ENCODE measurements at regions not wholly inside any gene's neighbourhood (a gene's known extent, or its start where the extent isn't known, plus 50 kb on each side); places are given as distances from the start of the nearest gene placed in this dataset.

DNA sequence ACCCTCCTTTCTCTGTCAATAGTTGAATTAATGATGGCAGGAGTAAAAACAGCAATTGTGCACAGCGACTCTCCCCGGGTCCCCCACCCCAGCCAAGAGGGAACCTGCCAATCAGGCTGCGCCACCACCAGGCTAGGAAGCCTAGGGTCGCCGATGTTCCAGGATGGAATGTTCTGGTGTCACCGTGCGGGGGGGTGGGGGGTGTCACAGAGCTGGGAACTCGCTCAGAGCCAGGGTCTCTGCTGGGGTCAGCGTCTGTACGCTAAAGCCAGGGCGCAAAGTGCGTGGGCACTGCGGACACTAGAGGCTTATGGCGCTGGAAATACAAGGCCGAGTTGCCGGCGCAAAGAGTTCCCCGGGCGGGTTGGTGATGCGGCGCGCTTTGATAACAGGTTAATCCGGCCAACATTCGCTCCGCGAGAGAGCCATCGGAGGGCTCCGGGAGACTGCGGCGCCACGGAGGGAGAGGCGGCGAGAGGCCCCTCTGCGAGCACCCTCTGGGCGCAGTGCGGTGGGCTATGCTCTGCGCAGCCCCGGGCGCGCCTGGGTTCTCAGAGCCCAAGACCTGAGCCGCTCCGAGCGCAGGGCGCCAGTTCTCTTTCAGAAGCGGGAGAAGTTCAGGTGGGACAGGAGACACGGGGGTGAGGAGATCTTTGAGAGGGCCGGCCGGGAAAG, 192.3 kb downstream of the EMX2 start:
- no peak for DNase-seq (ENCODE audit: low read depth, low spot score)
- H3K4me3 ChIP-seq (ENCODE audit: low read length): no peak overlapping the region

DNA sequence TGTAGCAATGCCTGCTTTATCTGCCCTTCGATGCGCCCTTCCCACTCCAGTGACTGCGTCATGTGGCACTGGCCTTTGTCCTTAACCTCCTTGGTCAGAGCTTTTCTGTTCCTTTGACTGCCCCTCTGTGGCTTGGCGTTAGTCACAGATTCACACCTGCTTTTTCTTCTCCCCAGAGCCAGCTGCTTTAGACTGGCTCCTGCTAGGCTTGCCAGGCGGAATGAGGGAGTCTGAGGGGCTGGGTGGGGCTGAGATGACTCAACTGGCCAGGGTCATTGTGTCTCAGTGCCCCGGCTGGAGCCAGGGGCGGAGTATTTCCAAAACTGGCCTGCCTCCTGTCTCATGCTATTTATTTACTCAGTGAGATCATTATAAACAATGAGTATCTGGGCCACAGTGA, 194.1 kb downstream of the EMX2 start:
- DNase-seq (ENCODE audit: low read depth, low spot score): no peak
- no peak overlapping the region for H3K4me3 ChIP-seq (ENCODE audit: low read length)

DNA sequence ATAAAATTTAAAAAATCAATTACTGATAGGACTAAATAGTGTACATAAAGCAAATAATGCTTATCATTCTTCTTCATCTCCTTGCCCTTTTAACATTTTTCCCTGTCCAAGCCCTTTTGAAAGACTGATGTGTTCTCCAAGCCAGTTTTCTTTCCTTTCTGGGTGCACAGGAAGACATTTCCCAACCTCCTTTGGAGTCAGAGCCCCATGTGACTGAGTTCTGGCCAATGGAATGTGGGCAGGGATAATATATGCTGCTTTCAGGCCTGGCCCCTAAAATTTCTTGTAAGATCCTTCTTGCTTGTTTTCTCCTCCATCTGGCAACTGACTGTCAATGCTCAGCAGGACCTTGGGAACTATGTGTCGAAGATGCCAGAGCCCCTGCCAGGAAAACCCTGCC, 197.5 kb downstream of the EMX2 start:
- H3K4me3 ChIP-seq (ENCODE audit: low read length): no peak overlapping the region
- no peak for DNase-seq (ENCODE audit: low read depth, low spot score)

DNA sequence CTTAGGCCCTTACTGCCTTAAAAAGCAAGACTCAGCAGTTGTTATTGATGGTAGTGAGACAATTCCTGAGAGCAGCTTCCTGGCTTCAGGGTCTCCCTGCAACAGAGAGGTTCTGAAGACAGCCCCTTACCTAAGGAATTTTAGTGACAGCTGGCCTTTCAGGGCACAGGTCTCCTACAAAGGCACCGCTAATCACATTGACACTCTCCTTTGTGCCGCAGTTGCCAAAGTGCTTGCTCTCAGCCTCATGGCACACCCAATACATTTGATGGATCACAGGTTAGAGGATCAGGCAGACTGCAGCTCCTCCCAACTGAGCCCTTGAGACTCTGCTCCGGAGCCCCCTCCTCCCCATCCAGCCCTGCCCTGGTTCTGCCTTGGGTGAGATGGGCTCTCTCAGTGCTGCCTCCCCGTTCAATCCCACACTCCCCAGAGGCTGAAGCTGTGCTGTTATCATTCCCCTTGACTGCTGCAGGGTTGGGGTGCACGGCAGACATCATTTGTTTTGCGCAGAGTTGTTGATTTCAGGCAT, 198.2 kb downstream of the EMX2 start:
- no peak overlapping the region for H3K4me3 ChIP-seq (ENCODE audit: low read length)
- no peak for DNase-seq (ENCODE audit: low read depth, low spot score)

DNA sequence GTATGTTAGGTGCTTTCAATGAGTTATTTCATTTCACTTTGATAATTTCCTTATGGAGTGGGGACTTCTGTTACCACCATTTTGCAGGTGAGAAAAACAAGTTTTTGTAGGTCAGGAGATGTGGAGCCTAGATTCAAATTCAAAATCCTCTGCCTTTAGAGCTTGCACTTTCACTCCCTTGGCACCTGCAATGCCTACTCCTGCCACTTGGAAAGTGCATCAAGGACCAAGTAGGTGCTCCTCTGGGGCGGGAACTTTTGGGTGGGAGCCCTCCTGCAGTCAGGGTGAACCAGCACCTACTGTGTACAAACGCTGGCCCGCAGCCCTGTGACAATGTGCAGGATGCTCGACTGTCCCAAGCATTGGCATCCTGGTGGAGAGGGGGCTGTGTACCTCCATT, 199.0 kb downstream of the EMX2 start:
- no peak for DNase-seq (ENCODE audit: low read depth, low spot score)
- no peak overlapping the region for H3K4me3 ChIP-seq (ENCODE audit: low read length)

DNA sequence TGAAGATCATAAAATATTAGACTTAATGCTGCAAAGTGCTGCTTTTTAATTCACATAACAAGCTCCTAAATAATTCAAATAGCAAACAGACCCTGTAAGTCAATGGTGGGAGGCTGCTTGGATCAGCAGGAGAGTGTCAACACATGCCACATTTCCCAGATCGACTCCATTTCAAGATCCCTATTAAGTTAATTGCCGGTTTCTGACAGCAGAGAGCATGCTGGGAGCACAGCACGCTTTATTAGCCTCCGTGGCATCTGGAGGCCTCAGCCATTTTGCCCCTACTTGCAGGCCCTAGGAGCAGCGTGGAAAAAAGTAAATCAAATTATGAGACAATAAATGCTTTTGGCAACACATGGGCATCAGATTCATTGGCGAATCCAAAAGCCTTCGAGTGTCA, 201.0 kb downstream of the EMX2 start:
- no peak for DNase-seq (ENCODE audit: low read depth, low spot score)
- no peak overlapping the region for H3K4me3 ChIP-seq (ENCODE audit: low read length)

DNA sequence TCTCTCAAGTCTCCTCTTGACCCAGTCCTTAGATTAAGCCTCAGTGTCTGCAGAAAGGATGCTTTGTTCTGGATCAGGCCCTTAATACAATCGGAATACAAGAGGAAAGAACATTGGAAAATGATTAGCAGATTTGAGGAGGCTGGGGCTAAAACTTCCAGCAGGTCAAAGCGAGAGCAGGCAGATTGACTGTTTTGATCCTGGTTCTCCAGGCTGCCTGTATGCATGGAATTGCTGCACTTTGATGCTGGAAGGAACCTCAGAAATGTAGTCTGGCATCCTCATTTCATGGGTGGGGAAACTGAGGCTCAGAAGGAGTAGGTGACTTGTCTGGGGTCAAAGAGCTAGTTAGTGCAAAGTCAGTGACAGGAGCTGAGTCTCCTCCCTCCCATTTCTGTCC, 202.8 kb downstream of the EMX2 start:
- DNase-seq (ENCODE audit: low read depth, low spot score): no peak
- H3K4me3 ChIP-seq (ENCODE audit: low read length): no peak overlapping the region

DNA sequence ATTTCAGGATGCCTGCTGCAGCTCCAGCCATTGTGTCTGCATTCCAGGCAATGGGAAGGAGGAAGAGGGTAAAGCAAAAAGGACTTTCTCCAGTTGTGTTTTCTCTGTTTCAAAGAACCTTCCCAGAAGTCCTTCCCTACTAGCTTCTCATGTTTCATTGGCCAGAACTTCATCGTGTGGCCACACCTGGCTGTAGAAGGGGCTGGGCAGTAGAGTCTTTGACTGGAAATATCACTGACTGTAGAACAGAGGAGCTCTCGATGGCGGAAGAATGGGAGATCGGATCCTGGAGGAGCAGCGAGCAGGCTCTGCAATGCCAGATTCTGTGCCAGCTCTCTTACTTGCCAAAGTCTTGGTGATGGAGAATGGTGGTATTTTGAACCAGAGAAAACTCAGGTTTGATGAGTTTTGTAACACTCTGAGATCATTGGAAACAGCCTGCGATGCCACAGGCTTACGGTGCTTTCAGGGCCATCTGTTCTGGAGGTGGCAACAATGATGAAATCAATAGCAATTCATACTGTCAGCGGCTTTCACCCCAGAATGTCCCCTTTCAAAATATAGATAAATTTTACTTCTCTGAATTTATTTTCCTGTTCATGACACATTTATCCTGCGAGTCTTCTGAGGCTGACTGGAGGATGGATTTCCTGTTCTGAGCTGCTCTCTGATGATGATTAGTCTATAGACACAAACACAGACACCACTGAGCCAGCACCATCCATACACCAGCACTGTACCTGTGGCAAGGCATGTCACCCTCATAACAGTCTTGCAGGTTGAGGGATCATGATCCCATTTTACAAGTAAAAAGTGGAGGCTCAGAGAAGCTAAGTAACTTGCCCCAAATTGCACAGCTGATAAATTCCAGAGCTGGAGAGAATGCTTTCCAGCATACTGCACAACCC, 204.2 kb downstream of the EMX2 start:
- no peak for DNase-seq (ENCODE audit: low read depth, low spot score)
- H3K4me3 ChIP-seq (ENCODE audit: low read length): no peak overlapping the region

DNA sequence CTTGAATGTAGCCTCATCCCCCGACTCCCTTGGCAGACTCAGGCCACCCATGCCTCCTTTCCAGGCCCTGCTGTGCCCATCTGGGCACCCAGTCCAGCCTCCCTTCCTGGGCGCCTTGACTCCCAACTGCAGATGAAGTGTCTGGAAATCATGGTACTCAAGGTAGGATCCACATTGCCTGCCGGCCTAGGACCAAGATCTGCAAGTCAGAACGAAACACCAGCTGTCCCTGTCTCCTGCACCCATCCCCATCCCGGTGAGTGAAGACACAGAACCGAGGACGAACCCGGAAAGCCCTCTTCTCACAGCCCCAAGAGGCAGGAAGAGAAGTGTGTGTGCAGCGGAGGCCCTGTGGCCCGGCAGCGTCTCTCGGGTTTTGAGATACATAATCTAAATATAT, 205.1 kb downstream of the EMX2 start:
- H3K4me3 ChIP-seq (ENCODE audit: low read length): no peak overlapping the region
- no peak for DNase-seq (ENCODE audit: low read depth, low spot score)

DNA sequence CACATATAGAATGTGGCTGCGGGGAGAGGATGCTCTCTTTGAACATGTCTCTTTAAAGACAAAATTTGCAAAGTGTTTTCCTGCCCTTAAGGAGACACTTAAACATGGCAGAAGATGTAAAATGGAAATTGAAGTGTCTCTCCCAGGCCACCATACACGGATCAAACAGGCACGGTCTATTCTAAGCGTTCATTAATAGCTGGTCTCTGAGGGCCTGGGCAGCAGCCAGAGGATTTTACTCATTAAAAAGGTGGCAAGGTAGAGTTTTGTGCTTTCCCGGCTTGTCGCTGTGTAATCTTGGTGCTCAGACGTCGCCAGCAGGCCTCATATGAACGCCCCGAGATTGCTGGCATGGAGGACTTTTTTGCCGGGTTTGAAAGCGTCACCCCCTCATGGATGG, 205.5 kb downstream of the EMX2 start:
- no peak overlapping the region for H3K4me3 ChIP-seq (ENCODE audit: low read length)
- DNase-seq (ENCODE audit: low read depth, low spot score): no peak

DNA sequence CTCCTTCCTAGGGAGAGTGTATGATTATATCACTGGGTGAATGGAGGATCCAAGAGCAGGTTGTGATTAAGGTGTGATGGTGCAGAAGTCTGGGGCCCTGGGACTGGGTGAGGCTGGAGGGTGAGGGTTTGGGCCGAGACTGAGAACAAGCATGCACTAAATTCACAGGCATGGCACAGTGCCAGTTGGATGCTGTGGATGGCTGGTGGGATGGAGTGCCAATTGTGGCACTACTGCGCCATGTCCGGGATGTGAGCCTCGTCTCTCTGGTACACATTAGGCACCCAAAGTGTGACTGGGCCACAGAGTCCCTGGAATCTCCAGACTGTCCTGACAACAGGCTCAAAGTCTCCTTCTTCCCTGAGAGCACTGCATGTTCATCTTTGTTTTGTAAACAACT, 208.1 kb downstream of the EMX2 start:
- no peak overlapping the region for H3K4me3 ChIP-seq (ENCODE audit: low read length)
- DNase-seq (ENCODE audit: low read depth, low spot score): no peak

DNA sequence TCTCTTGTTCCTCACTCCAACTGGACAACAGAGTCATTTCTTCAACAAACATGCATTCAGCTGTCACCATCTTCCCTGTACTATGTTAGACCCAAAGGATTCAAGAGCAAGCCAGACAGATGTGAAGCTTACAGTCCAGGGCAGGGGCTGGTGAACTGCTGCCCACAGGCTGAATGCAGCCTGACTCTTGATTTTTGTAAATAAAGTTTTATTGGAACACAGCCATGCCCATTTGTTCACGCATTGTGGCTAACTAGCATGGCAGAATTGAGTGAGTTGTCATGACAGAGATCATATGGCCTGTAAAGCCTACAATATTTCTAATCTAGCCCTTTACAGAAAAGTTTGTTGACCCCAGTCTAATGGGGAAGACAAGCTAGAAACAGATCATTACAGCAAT, 208.7 kb downstream of the EMX2 start:
- no peak overlapping the region for H3K4me3 ChIP-seq (ENCODE audit: low read length)
- DNase-seq (ENCODE audit: low read depth, low spot score): no peak

DNA sequence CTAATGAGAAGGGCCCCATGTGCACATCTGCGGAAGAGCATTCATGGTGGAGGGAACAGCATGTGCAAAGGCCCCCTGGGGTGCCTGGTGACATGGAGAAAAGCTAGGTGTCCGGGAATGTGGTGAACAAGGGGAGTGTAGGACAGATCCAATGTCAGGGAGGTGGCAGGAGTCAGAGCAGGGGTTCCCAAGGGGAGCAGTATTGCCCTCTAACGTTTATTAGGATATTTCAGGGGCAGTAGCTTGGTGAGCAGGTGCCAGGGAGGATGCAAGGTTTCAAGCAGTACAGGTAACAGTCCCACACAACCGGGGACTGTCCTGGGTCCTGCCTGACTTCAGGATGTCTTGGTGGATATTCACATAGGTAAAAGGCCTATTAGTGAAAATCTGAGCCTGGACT, 209.6 kb downstream of the EMX2 start:
- DNase-seq (ENCODE audit: low read depth, low spot score): no peak
- no peak overlapping the region for H3K4me3 ChIP-seq (ENCODE audit: low read length)

DNA sequence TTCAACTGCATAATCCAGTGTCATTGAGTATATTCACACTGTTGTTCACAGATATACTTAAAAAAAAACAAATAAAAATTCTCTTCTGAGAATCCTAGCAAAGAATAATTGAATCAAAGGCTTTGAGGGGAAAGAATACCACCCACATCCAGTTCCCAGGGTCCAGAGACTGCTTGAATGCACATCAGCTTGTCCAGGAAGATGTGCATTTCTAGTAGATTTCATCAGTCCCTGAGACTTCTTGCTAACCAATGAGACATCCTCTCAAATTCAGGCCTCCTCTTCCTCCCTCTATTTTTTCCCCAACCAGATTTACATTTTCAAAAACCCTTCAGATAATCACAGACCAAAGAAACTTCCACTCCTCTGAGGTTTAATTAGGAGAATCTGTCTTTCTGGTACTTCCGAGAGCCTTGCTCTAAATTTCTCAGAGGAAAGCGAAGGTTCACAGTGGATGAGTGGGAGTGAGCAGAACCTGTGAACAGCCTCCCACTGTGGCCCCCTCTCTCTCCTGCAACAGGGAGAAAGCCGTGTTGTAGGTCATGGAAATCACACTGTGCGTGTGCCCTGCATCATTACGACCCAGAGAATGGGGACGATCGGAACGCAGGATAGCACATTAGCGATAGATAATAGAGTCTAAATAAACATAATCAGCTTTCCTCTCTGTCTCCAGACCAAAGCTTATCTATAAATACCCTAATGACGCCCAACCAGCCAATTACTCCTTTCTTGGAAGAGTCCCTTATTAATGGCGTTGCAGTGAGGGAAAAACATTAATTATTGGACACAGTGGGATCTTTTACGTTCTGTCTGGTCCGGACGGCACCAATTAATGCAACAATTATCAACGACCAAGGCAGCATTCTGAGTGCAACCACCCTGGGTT, 212.5 kb downstream of the EMX2 start:
- DNase-seq (ENCODE audit: low read depth, low spot score): no peak
- no peak overlapping the region for H3K4me3 ChIP-seq (ENCODE audit: low read length)

DNA sequence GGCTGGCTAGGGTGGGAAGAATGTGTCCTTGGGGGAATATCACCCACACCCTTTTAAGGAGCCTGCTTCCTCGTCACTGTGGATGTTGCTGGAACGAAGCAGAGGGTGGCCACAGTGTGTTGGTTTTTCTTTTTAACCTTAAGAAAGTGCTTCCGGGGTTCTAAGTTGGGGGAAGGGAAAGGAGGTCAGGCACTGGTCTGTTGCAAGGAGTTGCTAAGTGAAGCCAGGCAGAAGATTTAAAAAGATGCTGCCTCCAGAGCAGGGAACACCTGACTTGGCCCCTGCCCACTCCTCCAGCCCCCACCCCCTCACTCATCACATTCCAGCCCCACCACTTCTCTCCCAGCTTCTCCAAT, 213.1 kb downstream of the EMX2 start:
- DNase-seq (ENCODE audit: low read depth, low spot score): no peak

DNA sequence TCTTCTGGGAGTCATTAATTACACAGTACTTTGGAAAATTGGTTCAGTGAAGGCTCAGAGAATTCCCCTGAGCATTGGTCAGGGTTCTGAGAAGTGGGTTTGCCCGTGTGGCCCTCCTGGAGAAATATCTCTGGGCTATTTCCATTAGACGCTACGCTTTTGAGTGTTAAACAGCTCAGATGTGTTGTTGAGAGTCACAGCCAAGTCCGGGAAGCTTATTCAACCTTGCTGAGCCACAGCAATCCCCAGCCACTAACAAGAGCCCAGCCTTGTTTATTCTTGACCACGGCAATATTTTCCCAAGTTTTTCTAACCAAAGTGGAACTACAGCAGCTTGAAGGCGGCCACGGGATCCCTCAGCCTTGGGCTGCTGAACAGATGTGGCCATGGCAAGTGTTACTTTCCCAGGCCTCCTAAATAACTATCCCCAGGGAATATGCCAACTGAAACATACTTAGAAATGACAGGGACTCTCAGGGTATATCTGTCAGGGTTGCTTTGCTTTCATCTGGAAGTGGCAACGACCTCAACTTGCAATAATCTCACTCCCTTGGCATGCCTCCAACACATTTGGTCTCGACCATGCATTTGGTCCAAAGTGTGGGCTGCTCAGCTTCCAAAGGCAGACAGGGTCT, 214.7 kb downstream of the EMX2 start:
- no peak for DNase-seq (ENCODE audit: low read depth, low spot score)
- H3K4me3 ChIP-seq (ENCODE audit: low read length): no peak overlapping the region

More for the DNA sequence above, 213.1 kb downstream of the EMX2 start:
- no peak overlapping the region for H3K4me3 ChIP-seq (ENCODE audit: low read length)

DNA sequence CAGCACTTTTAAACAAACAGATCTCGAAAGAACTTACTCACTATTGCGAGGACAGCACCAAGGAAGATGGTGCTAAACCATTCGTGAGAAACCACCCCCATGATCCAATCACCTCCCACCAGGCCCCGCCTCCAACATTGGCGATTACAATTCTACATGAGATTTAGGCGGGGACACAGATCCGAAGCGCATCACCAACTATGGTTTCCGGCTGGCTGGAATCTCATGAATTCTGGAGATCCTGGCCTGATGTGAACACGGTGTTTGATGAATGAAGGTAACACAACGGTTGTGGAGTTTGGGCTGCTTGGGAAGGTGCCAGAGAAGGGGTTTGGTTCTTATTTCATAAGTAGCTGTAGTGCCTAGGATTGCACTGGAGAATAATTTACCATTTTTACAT, 216.7 kb downstream of the EMX2 start:
- H3K4me3 ChIP-seq (ENCODE audit: low read length): no peak overlapping the region
- no peak for DNase-seq (ENCODE audit: low read depth, low spot score)

DNA sequence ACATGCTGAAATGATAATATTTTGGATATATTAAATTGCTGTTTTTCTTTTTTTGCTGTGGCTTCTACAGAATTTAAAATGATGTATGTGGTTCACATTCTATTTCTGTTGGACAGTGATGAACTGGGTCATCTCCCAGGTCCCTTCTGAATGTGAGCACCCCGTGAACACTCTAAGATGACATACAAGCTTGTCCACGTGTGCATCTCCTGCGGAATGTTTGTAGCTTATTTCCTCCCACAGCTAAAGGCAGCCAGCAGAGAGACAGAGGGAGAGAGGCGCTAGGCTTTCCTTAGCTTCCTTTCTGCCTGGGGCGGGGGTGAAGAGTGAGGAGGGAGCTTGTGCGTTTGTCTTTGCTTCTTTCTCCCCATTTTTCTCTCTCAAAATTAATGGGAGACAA, 219.1 kb downstream of the EMX2 start:
- H3K4me3 ChIP-seq (ENCODE audit: low read length): no peak overlapping the region
- DNase-seq (ENCODE audit: low read depth, low spot score): no peak

DNA sequence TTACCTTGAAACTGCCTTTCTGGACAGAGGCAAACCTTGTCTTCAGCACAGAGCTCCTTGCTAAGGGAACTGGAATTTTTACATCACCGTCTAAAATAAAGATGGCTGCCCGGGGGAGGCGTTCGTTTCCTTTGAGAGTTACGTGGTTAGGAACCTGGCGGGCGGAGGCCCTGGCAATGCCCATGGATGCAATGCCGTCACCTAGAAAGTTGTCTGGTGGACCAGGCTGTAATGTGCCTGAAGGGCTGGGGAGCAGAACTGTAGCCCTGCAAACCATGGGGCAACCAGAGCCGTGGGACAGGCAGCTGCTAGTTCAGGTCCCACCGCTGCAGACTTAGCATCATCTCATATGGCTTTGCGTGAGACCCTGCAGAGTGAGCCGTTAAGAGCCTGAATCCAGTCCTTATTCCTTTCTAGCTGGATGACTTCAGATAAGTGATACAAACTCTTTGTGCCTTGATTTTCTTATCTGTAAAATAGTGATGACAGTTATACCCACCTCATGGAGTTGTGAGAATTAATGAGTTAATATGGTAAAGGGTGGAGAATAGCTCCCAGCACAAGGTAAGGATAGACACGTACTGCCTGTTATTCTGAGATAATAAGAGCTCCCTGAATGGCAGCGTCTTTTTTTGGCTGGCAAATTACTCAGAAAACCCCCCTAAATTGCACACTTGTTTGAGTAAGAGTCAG, 219.7 kb downstream of the EMX2 start:
- H3K4me3 ChIP-seq (ENCODE audit: low read length): no peak overlapping the region
- DNase-seq (ENCODE audit: low read depth, low spot score): no peak

Data from Jurkat, Clone E6-1 (cell line).